ENCODE measurements at regions not wholly inside any gene's neighbourhood (a gene's known extent, or its start where the extent isn't known, plus 50 kb on each side); places are given as distances from the start of the nearest gene placed in this dataset.

GRCh38 chr3:20852712-20853111 is 666.7 kb upstream of the SGO1 start:
- TF ChIP-seq, protein P1, sequence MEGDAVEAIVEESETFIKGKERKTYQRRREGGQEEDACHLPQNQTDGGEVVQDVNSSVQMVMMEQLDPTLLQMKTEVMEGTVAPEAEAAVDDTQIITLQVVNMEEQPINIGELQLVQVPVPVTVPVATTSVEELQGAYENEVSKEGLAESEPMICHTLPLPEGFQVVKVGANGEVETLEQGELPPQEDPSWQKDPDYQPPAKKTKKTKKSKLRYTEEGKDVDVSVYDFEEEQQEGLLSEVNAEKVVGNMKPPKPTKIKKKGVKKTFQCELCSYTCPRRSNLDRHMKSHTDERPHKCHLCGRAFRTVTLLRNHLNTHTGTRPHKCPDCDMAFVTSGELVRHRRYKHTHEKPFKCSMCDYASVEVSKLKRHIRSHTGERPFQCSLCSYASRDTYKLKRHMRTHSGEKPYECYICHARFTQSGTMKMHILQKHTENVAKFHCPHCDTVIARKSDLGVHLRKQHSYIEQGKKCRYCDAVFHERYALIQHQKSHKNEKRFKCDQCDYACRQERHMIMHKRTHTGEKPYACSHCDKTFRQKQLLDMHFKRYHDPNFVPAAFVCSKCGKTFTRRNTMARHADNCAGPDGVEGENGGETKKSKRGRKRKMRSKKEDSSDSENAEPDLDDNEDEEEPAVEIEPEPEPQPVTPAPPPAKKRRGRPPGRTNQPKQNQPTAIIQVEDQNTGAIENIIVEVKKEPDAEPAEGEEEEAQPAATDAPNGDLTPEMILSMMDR (IDR thresholded peaks at IDR 0.05; ENCODE audit: extremely low read depth, missing control alignments): no peak
- no peak for DNase-seq (ENCODE audit: low spot score)

GRCh38 chr3:20849975-20850374 is 664.0 kb upstream of the SGO1 start:
- no peak for DNase-seq (ENCODE audit: low spot score)
- TF ChIP-seq, protein P1 (IDR thresholded peaks at IDR 0.05; ENCODE audit: extremely low read depth, missing control alignments): no peak

- no peak for DNase-seq (ENCODE audit: low spot score)
- TF ChIP-seq, protein P1 (IDR thresholded peaks at IDR 0.05; ENCODE audit: extremely low read depth, missing control alignments): no peak
These were observed 660.8 kb upstream of the SGO1 start for GRCh38 chr3:20846832-20847231.

DNA sequence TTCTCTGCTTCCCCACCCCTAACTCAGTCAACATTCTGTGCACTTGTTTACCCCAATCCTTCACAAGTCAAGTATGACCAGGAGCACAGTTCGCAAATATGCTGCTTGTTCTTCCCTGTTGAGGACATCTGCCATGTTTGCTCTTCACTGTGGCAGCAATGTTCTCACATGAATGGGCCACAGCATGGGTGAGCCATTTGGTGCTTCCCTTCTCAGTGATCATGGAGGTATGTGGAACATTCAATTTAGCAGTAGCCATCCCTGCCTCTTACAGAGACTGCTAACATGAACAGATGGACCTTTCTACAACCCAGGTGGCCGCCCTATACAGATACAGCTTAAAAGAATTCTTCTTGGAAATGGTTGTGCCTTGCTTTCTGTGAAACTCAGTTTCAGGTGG is 660.1 kb upstream of the SGO1 start:
- TF ChIP-seq, protein P1 (IDR thresholded peaks at IDR 0.05; ENCODE audit: extremely low read depth, missing control alignments): no peak
- no peak for DNase-seq (ENCODE audit: low spot score)

- TF ChIP-seq, protein P1 (IDR thresholded peaks at IDR 0.05; ENCODE audit: extremely low read depth, missing control alignments): no peak
- no peak for DNase-seq (ENCODE audit: low spot score)
These were observed 658.8 kb upstream of the SGO1 start for GRCh38 chr3:20844851-20845250.

DNA sequence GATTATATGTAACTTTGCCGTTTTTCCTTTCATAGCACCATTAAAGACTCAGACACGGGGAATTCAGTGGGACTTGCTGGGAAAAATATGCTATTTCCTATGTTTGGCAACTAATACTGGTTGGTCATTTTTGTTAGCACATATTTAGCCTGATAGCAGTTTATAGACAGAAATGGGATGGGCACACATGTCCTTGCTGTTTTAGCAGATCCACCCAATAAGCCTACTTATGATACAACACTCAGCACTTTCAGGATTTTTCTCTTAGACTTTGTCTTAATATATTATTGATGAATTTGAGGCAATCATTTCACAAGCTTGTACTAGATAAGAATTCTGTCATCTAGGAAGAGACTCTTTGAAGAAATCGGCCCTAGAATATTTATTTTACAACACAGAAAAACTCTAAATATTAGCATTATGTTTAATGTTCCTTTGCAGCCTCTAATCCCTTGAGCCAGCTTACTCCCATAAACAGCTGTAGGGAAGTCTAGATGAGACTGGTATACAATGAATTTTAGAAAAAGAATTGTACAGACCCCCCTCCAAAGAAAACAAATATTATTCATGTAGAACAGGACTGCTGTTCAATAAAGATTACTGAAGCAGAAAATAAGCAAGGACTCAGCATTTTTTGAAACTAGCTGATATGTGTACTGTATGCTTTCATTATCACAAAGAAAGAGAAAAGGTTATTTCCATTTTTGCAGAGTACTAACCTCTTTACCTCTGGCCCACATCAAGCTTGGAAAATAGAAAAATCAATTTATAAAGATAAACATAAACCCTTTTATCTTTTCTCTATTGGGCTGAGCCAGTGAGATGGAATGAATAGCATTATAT is 656.8 kb upstream of the SGO1 start:
- TF ChIP-seq, protein P1 (IDR thresholded peaks at IDR 0.05; ENCODE audit: extremely low read depth, missing control alignments): no peak
- DNase-seq (ENCODE audit: low spot score): no peak

- DNase-seq (ENCODE audit: low spot score): no peak
- TF ChIP-seq, protein P1 (IDR thresholded peaks at IDR 0.05; ENCODE audit: extremely low read depth, missing control alignments): no peak
These were observed 656.0 kb upstream of the SGO1 start for GRCh38 chr3:20842002-20842401.

Data from GM20000 (cell line).